22Rv1 (cell line): ENCODE measurements at regions not wholly inside any gene's neighbourhood (a gene's known extent, or its start where the extent isn't known, plus 50 kb on each side); places are given as distances from the start of the nearest gene placed in this dataset.

Source experiments
- H3K27ac ChIP-seq: fragments of 450-650 bp; 2 replicates; pipeline ENCODE4 v1.5.1; 2017
- CTCF ChIP-seq: fragments of 450-650 bp; IDR thresholded peaks from 2 replicates; pipeline ENCODE4 v1.5.1; 2017; ENCODE audit warnings: mild to moderate bottlenecking
- ZFX ChIP-seq: fragments of 450-650 bp; IDR thresholded peaks from 2 replicates; pipeline ENCODE4 v1.6.1; 2017; ENCODE audit warnings: antibody characterized with exemption, borderline replicate concordance

GRCh38 chr14:29262979-29263378, 496.4 kb downstream of the FOXG1 start:
- no peak for TF ChIP-seq ZFX
- no peak for TF ChIP-seq CTCF
- no peak overlapping the region for H3K27ac ChIP-seq

- no peak overlapping the region for H3K27ac ChIP-seq
- no peak for TF ChIP-seq ZFX
- TF ChIP-seq CTCF: no peak
Observed at GRCh38 chr14:29264865-29265264, 498.3 kb downstream of the FOXG1 start.

GRCh38 chr14:29265852-29266251, 499.3 kb downstream of the FOXG1 start:
- no peak overlapping the region for H3K27ac ChIP-seq
- no peak for TF ChIP-seq CTCF
- TF ChIP-seq ZFX: no peak

- TF ChIP-seq CTCF (no peak), ZFX (no peak)
- no peak overlapping the region for H3K27ac ChIP-seq
Observed at GRCh38 chr14:29271669-29272068, 505.1 kb downstream of the FOXG1 start.

- H3K27ac ChIP-seq: no peak overlapping the region
- no peak for TF ChIP-seq CTCF
- no peak for TF ChIP-seq ZFX
Observed at GRCh38 chr14:29273513-29273912, 506.9 kb downstream of the FOXG1 start.

- TF ChIP-seq CTCF (no peak), ZFX (no peak)
- H3K27ac ChIP-seq: no peak overlapping the region
Observed at GRCh38 chr14:29274890-29275596, 508.5 kb downstream of the FOXG1 start.

- no peak overlapping the region for H3K27ac ChIP-seq
- TF ChIP-seq ZFX: no peak
- TF ChIP-seq CTCF: no peak
Observed at GRCh38 chr14:29278301-29279263, 512.0 kb downstream of the FOXG1 start.
